Common myeloid progenitor, CD34-positive (primary cell): ENCODE measurements at regions not wholly inside any gene's neighbourhood (a gene's known extent, or its start where the extent isn't known, plus 50 kb on each side); places are given as distances from the start of the nearest gene placed in this dataset.

ENCODE experiments used
- CTCF ChIA-PET: fragments of 350-600 bp; sonication (Branson Sonifier 250); formaldehyde crosslinking; loops from one replicate; lab custom pipeline; 2021; ENCODE audit warnings: antibody characterized with exemption; lab: Charles Lee
- POLR2A ChIA-PET: fragments of 350-600 bp; sonication (Branson Sonifier 250); formaldehyde crosslinking; loops from one replicate; lab custom pipeline; 2021; ENCODE audit warnings: antibody characterized with exemption; lab: Charles Lee
- DNase-seq, 3 donors: peaks; one replicate each; pipeline versions ENCODE4 v3.0.0 to v3.0.0-alpha.2; 2013
- H3K27ac ChIP-seq, 2 experiments: 1 replicate in 1 of 2; 2 replicates in 1 of 2; pipeline ENCODE4 v1.7.0; 2013; ENCODE audit warnings: inconsistent platforms in 2 of 2, low read length in 2 of 2, mild to moderate bottlenecking in 2 of 2, low read depth in 1 of 2, moderate library complexity in 1 of 2; ENCODE audit not compliant: severe bottlenecking in 2 of 2, insufficient read depth in 1 of 2, poor library complexity in 1 of 2
- H3K27me3 ChIP-seq, 5 experiments: replicated peaks in 2 of 5; 1 replicate in 3 of 5; 2 replicates in 2 of 5; pipeline versions ENCODE4 v1.6.1 to v1.7.0; 2013; ENCODE audit warnings: low read length in 4 of 5, mild to moderate bottlenecking in 2 of 5, moderate library complexity in 2 of 5, inconsistent platforms in 1 of 5; ENCODE audit not compliant: insufficient read depth in 5 of 5, control insufficient read depth in 4 of 5
- H3K36me3 ChIP-seq, 4 experiments: 1 replicate in 2 of 4; 2 replicates in 2 of 4; pipeline versions ENCODE4 v1.6.1 to v1.7.0; 2013; ENCODE audit warnings: low read length in 3 of 4, control low read depth in 1 of 4, mild to moderate bottlenecking in 1 of 4; ENCODE audit not compliant: control insufficient read depth in 4 of 4, insufficient read depth in 4 of 4
- H3K4me1 ChIP-seq, 4 experiments: 1 replicate in 3 of 4; 2 replicates in 1 of 4; pipeline versions ENCODE4 v1.6.1 to v1.7.1; 2013; ENCODE audit warnings: low read length in 3 of 4, mild to moderate bottlenecking in 3 of 4, control low read depth in 1 of 4, inconsistent platforms in 1 of 4, moderate library complexity in 1 of 4; ENCODE audit not compliant: control insufficient read depth in 4 of 4, insufficient read depth in 4 of 4; ENCODE audit errors: control extremely low read depth in 1 of 4
- H3K4me3 ChIP-seq, 7 experiments: 1 replicate in 4 of 7; 2 replicates in 3 of 7; pipeline versions ENCODE4 v1.5.1 to v1.7.0; 2013; ENCODE audit warnings: mild to moderate bottlenecking in 7 of 7, low read length in 6 of 7, moderate library complexity in 6 of 7, inconsistent platforms in 2 of 7, low read depth in 2 of 7, control low read depth in 1 of 7; ENCODE audit not compliant: insufficient read depth in 4 of 7, control insufficient read depth in 1 of 7; ENCODE audit errors: extremely low read depth in 1 of 7
- H3K9me3 ChIP-seq, 5 experiments: 1 replicate in 4 of 5; 2 replicates in 1 of 5; pipeline versions ENCODE4 v1.6.1 to v1.7.1; 2013; ENCODE audit warnings: low read length in 4 of 5, mild to moderate bottlenecking in 2 of 5, inconsistent platforms in 1 of 5, low read depth in 1 of 5, moderate library complexity in 1 of 5; ENCODE audit not compliant: control insufficient read depth in 4 of 5, insufficient read depth in 2 of 5; ENCODE audit errors: control extremely low read depth in 1 of 5
- WGBS: methylation state at CpG from one replicate; pipeline ENCODE4 v1.1.5; 2013; ENCODE audit not compliant: insufficient coverage; 5-methylcytosine and 5-hydroxymethylcytosine counted together

DNA sequence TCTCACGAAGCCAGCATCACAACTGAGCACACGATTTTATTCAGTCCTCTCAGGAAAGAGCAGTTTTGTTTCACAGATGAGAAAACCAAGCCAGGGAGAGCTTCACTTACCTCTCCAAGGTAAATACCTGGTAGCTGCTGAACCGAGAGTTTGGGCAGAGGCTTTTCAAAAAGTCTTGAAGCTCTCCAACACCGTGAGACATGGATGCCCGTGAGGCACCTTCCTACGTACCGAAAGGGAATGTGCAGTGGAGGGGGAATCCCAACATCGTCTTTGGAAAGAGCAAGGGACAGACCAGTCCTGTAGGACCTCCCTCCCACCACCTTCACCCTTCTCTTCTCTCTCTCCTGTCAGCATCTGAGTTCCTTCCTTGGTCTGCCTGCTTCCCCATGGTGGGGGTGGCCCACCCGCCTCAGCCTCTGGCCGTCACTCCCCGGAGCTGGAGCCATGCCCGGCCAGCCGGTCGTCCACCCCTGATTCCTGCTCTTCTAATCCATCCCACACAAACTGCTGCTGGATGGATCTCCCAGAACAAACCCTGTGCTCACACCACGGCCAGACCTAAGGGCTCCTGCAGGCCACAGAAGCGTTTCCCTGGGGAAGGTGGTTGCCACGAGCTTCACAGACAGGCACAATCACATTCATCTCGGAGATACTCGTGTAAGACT lies 97.3 kb upstream of the SNTG2 start:
- DNase-seq: no peak
- CTCF ChIA-PET: interaction anchor here (1.5 to 2.2 kb wide), 3 partner anchors 693 to 697 kb away, joined by 3 to 7 read pairs (median 7); no protein-coding TSS in a partner anchor
- H3K36me3 ChIP-seq: no peaks in the 10 kb centered on the region
- H3K27me3 ChIP-seq: peaks cover 0 to 2% (median 0%) of the 10 kb centered on the region in 5 experiments
- POLR2A ChIA-PET: no interaction called here
- WGBS: 92% methylated on average over 18 of the region's 19 CpGs
- peaks cover 0 to 7% (median 3%) of the 10 kb centered on the region in 4 experiments for H3K4me1 ChIP-seq
- no peak overlapping the region for H3K4me3 ChIP-seq
- H3K9me3 ChIP-seq: peaks cover 0 to 3% (median 0%) of the 10 kb centered on the region in 5 experiments
- H3K27ac ChIP-seq: no peak overlapping the region

DNA sequence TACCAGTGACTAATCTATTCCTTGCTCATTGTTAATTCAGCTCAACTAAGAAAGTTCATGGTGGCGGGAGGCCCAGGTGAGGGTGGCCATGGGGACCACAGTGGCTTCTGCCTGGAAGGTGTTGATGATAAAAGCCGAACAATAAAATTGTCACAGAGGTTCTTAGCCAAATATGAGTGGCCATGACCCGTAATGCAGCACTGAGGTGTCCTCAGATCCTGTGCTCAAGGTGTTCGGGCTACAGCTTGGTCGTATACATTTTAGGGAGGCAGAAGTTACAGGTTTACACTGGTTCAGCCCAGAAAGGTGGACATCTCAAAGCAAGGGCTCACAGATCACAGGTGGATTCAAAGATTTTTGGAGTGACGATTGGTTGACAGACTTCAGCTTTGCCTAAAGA lies 98.5 kb upstream of the SNTG2 start:
- no peaks in the 10 kb centered on the region for H3K36me3 ChIP-seq
- H3K27ac ChIP-seq: no peak overlapping the region
- ChIA-PET POLR2A (no interaction called here), CTCF (interaction anchor here (2.2 kb wide), 2 partner anchors 694 to 698 kb away, joined by 7 read pairs; no protein-coding TSS in a partner anchor)
- DNase-seq: no peak
- peaks cover 0 to 3% (median 0%) of the 10 kb centered on the region in 5 experiments for H3K27me3 ChIP-seq
- peaks cover 0 to 3% (median 0%) of the 10 kb centered on the region in 5 experiments for H3K9me3 ChIP-seq
- H3K4me1 ChIP-seq: peaks cover 0 to 7% (median 3%) of the 10 kb centered on the region in 4 experiments
- 99% methylated on average over 6 of the region's 6 CpGs for WGBS
- H3K4me3 ChIP-seq: no peak overlapping the region

DNA sequence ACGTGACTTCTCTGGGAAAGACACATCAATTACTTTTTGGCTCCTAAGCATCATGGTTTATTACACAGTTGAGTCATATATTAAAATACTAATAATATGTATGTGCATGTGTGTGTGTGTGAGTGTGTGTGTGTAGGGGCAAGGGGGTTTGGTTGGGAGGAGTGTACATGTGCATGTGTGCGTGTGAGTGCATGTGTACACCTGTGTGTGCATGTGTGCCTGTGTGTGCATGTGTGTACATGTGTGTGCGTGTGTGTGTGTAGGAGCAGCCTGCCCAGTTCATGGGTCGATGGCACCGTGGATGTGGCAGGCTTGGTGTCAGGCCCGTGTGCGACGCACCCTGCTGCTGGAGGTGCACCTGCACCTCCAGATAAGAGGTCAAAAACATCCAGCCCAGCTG lies 99.0 kb upstream of the SNTG2 start:
- Histone ChIP-seq H3K4me1 (peaks cover 0 to 7% (median 3%) of the 10 kb centered on the region in 4 experiments), H3K4me3 (no peak overlapping the region), H3K36me3 (no peaks in the 10 kb centered on the region), H3K27me3 (peaks cover 0 to 6% (median 0%) of the 10 kb centered on the region in 5 experiments), H3K27ac (no peak overlapping the region), H3K9me3 (peaks cover 0 to 3% (median 0%) of the 10 kb centered on the region in 5 experiments)
- whole genome bisulfite sequencing: 79% methylated on average over 7 of the region's 8 CpGs
- DNase-seq: no peak
- POLR2A ChIA-PET: no interaction called here
- CTCF ChIA-PET: interaction anchor here (2.2 kb wide), 1 partner anchor 699 kb away, joined by 7 read pairs; no protein-coding TSS in a partner anchor

DNA sequence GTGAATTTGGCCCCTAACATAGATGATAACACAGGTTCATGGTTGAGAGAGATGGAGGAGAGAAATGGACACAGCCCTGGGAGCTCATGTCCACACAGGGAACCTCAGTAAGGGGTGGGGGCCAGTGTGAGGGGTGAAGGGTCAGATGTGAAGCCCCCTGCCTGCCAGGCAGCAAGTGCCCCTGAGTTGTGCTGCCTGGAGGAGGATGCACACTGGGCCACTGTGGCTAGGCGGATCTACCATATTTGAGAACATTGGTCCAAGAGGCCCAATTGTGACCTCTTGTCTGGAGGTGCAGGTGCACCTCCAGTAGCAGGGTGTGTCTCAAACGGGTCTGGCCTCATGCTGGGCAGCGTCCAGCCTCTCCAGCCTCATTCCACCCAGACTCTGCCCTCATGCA lies 99.6 kb upstream of the SNTG2 start:
- Histone ChIP-seq H3K4me3 (no peak overlapping the region), H3K36me3 (no peaks in the 10 kb centered on the region), H3K4me1 (peaks cover 0 to 7% (median 3%) of the 10 kb centered on the region in 4 experiments), H3K27ac (no peak overlapping the region), H3K9me3 (peaks cover 0 to 3% (median 0%) of the 10 kb centered on the region in 5 experiments), H3K27me3 (peaks cover 0 to 6% (median 0%) of the 10 kb centered on the region in 5 experiments)
- WGBS: 70% methylated on average over 3 of the region's 3 CpGs
- CTCF ChIA-PET: no interaction called here
- POLR2A ChIA-PET: no interaction called here
- DNase-seq: no peak

DNA sequence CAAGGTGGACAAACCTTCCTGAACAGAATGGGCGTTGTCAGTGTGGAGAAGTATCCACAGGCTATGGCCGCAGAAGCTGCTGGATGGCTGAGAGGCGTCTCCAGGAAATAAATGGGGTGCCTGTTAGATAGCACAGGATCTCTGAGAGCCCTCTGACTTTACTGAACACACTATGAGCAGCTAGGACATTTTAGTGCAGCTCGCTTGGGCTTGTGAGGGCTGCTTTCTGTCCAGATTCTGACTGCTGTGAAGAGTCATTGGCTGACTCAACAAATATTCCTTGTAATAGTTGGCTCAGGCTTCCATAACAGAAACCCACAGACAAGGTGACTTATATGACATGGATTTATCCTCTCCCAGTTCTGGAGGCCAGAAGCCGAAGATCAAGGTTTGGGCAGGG lies 100.2 kb upstream of the SNTG2 start:
- no peaks in the 10 kb centered on the region for H3K36me3 ChIP-seq
- no peak overlapping the region for H3K27ac ChIP-seq
- ChIA-PET POLR2A (no interaction called here), CTCF (no interaction called here)
- peaks cover 0 to 3% (median 0%) of the 10 kb centered on the region in 5 experiments for H3K9me3 ChIP-seq
- WGBS: 75% methylated on average over 5 of the region's 5 CpGs
- peaks cover 0 to 6% (median 0%) of the 10 kb centered on the region in 5 experiments for H3K27me3 ChIP-seq
- no peak for DNase-seq
- H3K4me3 ChIP-seq: no peak overlapping the region
- H3K4me1 ChIP-seq: peaks cover 0 to 5% (median 2%) of the 10 kb centered on the region in 4 experiments

DNA sequence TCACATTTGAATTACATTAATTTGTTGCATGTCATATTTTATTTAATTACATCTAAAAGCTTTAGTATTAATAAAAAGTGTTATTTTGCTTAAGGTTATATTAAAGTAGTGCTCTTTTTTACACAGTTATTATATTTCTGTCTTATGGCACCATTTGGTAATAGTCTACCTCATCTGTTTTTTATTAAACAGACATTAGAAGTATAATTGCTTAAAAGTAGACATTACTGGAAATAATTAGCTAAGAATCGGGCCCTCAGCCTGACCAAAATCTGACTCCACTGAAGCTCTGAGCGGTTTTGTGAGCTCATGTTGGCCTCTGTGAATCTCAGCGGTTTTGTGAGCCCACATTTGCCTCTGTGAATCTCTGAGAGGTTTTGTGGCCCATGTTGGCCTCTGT lies 102.5 kb upstream of the SNTG2 start:
- ChIA-PET POLR2A (no interaction called here), CTCF (interaction anchor here (1.2 to 1.3 kb wide), 2 partner anchors 694 to 697 kb away, joined by 3 to 4 read pairs; no protein-coding TSS in a partner anchor)
- H3K4me3 ChIP-seq: no peak overlapping the region
- no peak overlapping the region for H3K27ac ChIP-seq
- H3K9me3 ChIP-seq: peaks cover 0 to 3% (median 0%) of the 10 kb centered on the region in 5 experiments
- DNase-seq: no peak
- no peaks in the 10 kb centered on the region for H3K4me1 ChIP-seq
- H3K36me3 ChIP-seq: no peaks in the 10 kb centered on the region
- WGBS: 90% methylated on average over 3 of the region's 3 CpGs
- peaks cover 0 to 6% (median 0%) of the 10 kb centered on the region in 5 experiments for H3K27me3 ChIP-seq

DNA sequence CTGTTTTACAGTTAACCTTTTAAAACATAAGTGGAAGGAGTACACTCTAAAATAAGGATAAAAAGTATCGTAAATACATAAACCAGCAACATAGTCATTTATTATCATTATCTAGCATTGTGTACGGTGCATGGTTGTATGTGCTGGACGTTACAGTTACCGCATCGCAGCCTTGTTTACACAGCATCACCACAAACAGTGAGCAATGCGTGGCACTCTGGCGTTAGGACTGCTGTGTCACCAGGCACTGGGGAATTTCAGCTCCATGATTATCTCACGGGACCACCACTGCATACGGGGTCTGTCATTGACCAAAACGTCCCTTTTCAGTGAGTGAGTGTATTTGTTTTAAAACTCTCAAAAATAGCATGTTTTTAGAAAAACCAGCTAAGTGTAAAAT lies 103.0 kb upstream of the SNTG2 start:
- H3K36me3 ChIP-seq: no peaks in the 10 kb centered on the region
- no peak overlapping the region for H3K27ac ChIP-seq
- H3K4me3 ChIP-seq: no peak overlapping the region
- POLR2A ChIA-PET: no interaction called here
- DNase-seq: no peak
- CTCF ChIA-PET: interaction anchor here (1.2 to 1.3 kb wide), 2 partner anchors 694 to 698 kb away, joined by 3 to 4 read pairs; no protein-coding TSS in a partner anchor
- peaks cover 0 to 6% (median 0%) of the 10 kb centered on the region in 5 experiments for H3K27me3 ChIP-seq
- no peaks in the 10 kb centered on the region for H3K4me1 ChIP-seq
- WGBS: 91% methylated on average over 6 of the region's 10 CpGs
- peaks cover 0 to 3% (median 0%) of the 10 kb centered on the region in 5 experiments for H3K9me3 ChIP-seq
